Parathyroid adenoma (tissue), 2 donors: ENCODE measurements at regions not wholly inside any gene's neighbourhood (a gene's known extent, or its start where the extent isn't known, plus 50 kb on each side); places are given as distances from the start of the nearest gene placed in this dataset.

Experiments used
- H2AFZ ChIP-seq: fragments of 300-600 bp; sonication (generic); one replicate; pipeline ENCODE4 v1.7.0; 2017; ENCODE audit warnings: antibody characterized with exemption, mild to moderate bottlenecking
- H3K27ac ChIP-seq: fragments of 300-600 bp; sonication (generic); one replicate; pipeline ENCODE4 v1.7.0; 2017
- H3K27me3 ChIP-seq: fragments of 300-600 bp; sonication (generic); one replicate; pipeline ENCODE4 v1.7.0; 2017; ENCODE audit warnings: low read length; ENCODE audit not compliant: control insufficient read depth, insufficient read depth
- H3K36me3 ChIP-seq: fragments of 300-600 bp; sonication (generic); one replicate; pipeline ENCODE4 v1.7.0; 2017; ENCODE audit warnings: low read length; ENCODE audit not compliant: control insufficient read depth, insufficient read depth
- H3K4me1 ChIP-seq: fragments of 300-600 bp; sonication (generic); one replicate; pipeline ENCODE4 v1.7.0; 2017; ENCODE audit warnings: control low read depth
- H3K4me2 ChIP-seq: fragments of 300-600 bp; sonication (generic); one replicate; pipeline ENCODE4 v1.7.0; 2017; ENCODE audit warnings: low read length
- H3K4me3 ChIP-seq: fragments of 300-600 bp; sonication (generic); one replicate; pipeline ENCODE4 v1.7.0; 2017; ENCODE audit warnings: low read depth, low read length
- H3K79me2 ChIP-seq: fragments of 300-600 bp; sonication (generic); one replicate; pipeline ENCODE4 v1.7.0; 2017; ENCODE audit warnings: control low read depth
- H3K9ac ChIP-seq: fragments of 300-600 bp; sonication (generic); one replicate; pipeline ENCODE4 v1.7.0; 2017; ENCODE audit warnings: mild to moderate bottlenecking
- H3K9me3 ChIP-seq: fragments of 300-600 bp; sonication (generic); one replicate; pipeline ENCODE4 v1.7.0; 2017; ENCODE audit warnings: low read length; ENCODE audit not compliant: control insufficient read depth
- CTCF ChIP-seq: fragments of 300-600 bp; sonication (generic); IDR thresholded peaks from one replicate; pipeline ENCODE4 v1.7.0; 2017; ENCODE audit warnings: antibody characterized with exemption, mild to moderate bottlenecking
- donor health status: primary hyperparathyroidism.

- Histone ChIP-seq H3K79me2 (no peaks in the 10 kb centered on the region), H3K4me2 (no peak overlapping the region), H2AFZ (no peak overlapping the region), H3K27ac (no peak overlapping the region), H3K9me3 (no peaks in the 10 kb centered on the region), H3K4me1 (no peaks in the 10 kb centered on the region), H3K4me3 (no peak overlapping the region), H3K27me3 (no peaks in the 10 kb centered on the region), H3K36me3 (no peaks in the 10 kb centered on the region), H3K9ac (no peak overlapping the region)
- no peak for TF ChIP-seq CTCF
Measured at GRCh38 chr10:55220975-55221374, 419.9 kb upstream of the PCDH15 start.

- Histone ChIP-seq H3K9ac (no peak overlapping the region), H3K79me2 (no peaks in the 10 kb centered on the region), H3K4me1 (no peaks in the 10 kb centered on the region), H2AFZ (no peak overlapping the region), H3K9me3 (no peaks in the 10 kb centered on the region), H3K4me2 (no peak overlapping the region), H3K36me3 (no peaks in the 10 kb centered on the region), H3K4me3 (no peak overlapping the region), H3K27ac (no peak overlapping the region), H3K27me3 (no peaks in the 10 kb centered on the region)
- TF ChIP-seq CTCF = no peak
Measured at GRCh38 chr10:55215699-55216098, 414.7 kb upstream of the PCDH15 start.

- no peaks in the 10 kb centered on the region for H3K4me1 ChIP-seq
- H3K9ac ChIP-seq = no peak overlapping the region
- TF ChIP-seq CTCF = no peak
- no peaks in the 10 kb centered on the region for H3K9me3 ChIP-seq
- no peaks in the 10 kb centered on the region for H3K36me3 ChIP-seq
- H3K4me2 ChIP-seq = no peak overlapping the region
- H2AFZ ChIP-seq = no peak overlapping the region
- H3K27ac ChIP-seq = no peak overlapping the region
- no peaks in the 10 kb centered on the region for H3K79me2 ChIP-seq
- H3K4me3 ChIP-seq = no peak overlapping the region
- no peaks in the 10 kb centered on the region for H3K27me3 ChIP-seq
Measured at GRCh38 chr10:55214608-55215007, 413.6 kb upstream of the PCDH15 start.

GRCh38 chr10:55212051-55212450, 411.0 kb upstream of the PCDH15 start:
- no peak for TF ChIP-seq CTCF
- Histone ChIP-seq H3K27ac (no peak overlapping the region), H3K27me3 (no peaks in the 10 kb centered on the region), H3K9ac (no peak overlapping the region), H3K36me3 (no peaks in the 10 kb centered on the region), H3K4me2 (no peak overlapping the region), H3K4me1 (no peaks in the 10 kb centered on the region), H3K9me3 (no peaks in the 10 kb centered on the region), H2AFZ (no peak overlapping the region), H3K79me2 (no peaks in the 10 kb centered on the region), H3K4me3 (no peak overlapping the region)

GRCh38 chr10:55203874-55204273, 402.8 kb upstream of the PCDH15 start:
- no peak overlapping the region for H3K9ac ChIP-seq
- H3K79me2 ChIP-seq = no peaks in the 10 kb centered on the region
- no peak overlapping the region for H3K27ac ChIP-seq
- no peaks in the 10 kb centered on the region for H3K9me3 ChIP-seq
- no peaks in the 10 kb centered on the region for H3K27me3 ChIP-seq
- no peaks in the 10 kb centered on the region for H3K36me3 ChIP-seq
- no peaks in the 10 kb centered on the region for H3K4me1 ChIP-seq
- TF ChIP-seq CTCF = no peak
- no peak overlapping the region for H3K4me3 ChIP-seq
- H2AFZ ChIP-seq = no peak overlapping the region
- H3K4me2 ChIP-seq = no peak overlapping the region
